ENCODE measurements at regions not wholly inside any gene's neighbourhood (a gene's known extent, or its start where the extent isn't known, plus 50 kb on each side); places are given as distances from the start of the nearest gene placed in this dataset.

GRCh38 chr3:95797081-95797480 is 1017.3 kb upstream of the EPHA6 start:
- Mint-ChIP-seq H3K4me1 (no peaks in the 10 kb centered on the region), H3K4me3 (no peak overlapping the region), H3K27ac (no peak overlapping the region), H3K9me3 (peaks cover under 1% of the 10 kb centered on the region; the same call in 1 of the 2 replicates), H3K36me3 (no peaks in the 10 kb centered on the region), H3K27me3 (ENCODE audit: low read depth) (no peaks in the 10 kb centered on the region)
- no peak for ATAC-seq
- ChIA-PET POLR2A (no interaction called here), CTCF (no interaction called here)
- TF ChIP-seq ELF4 (CRISPR knock-in tag; IDR thresholded peaks at IDR 0.05; ENCODE audit: low read depth) (no peak), RORB (CRISPR knock-in tag; IDR thresholded peaks at IDR 0.05) (no peak), KAT7 (CRISPR knock-in tag; IDR thresholded peaks at IDR 0.05; ENCODE audit: borderline replicate concordance) (no peak), ZNF396 (CRISPR knock-in tag; IDR thresholded peaks at IDR 0.05; ENCODE audit: borderline replicate concordance) (no peak)
- DNase-seq (ENCODE audit: low spot score), result no peak

- ChIA-PET CTCF (no interaction called here), POLR2A (no interaction called here)
- TF ChIP-seq, protein P1, sequence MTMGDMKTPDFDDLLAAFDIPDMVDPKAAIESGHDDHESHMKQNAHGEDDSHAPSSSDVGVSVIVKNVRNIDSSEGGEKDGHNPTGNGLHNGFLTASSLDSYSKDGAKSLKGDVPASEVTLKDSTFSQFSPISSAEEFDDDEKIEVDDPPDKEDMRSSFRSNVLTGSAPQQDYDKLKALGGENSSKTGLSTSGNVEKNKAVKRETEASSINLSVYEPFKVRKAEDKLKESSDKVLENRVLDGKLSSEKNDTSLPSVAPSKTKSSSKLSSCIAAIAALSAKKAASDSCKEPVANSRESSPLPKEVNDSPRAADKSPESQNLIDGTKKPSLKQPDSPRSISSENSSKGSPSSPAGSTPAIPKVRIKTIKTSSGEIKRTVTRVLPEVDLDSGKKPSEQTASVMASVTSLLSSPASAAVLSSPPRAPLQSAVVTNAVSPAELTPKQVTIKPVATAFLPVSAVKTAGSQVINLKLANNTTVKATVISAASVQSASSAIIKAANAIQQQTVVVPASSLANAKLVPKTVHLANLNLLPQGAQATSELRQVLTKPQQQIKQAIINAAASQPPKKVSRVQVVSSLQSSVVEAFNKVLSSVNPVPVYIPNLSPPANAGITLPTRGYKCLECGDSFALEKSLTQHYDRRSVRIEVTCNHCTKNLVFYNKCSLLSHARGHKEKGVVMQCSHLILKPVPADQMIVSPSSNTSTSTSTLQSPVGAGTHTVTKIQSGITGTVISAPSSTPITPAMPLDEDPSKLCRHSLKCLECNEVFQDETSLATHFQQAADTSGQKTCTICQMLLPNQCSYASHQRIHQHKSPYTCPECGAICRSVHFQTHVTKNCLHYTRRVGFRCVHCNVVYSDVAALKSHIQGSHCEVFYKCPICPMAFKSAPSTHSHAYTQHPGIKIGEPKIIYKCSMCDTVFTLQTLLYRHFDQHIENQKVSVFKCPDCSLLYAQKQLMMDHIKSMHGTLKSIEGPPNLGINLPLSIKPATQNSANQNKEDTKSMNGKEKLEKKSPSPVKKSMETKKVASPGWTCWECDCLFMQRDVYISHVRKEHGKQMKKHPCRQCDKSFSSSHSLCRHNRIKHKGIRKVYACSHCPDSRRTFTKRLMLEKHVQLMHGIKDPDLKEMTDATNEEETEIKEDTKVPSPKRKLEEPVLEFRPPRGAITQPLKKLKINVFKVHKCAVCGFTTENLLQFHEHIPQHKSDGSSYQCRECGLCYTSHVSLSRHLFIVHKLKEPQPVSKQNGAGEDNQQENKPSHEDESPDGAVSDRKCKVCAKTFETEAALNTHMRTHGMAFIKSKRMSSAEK (CRISPR knock-in tag; IDR thresholded peaks at IDR 0.05; ENCODE audit: borderline replicate concordance), result no peak
- TF ChIP-seq TEAD4 (CRISPR knock-in tag; IDR thresholded peaks at IDR 0.05) (no peak), CREB1 (CRISPR knock-in tag; IDR thresholded peaks at IDR 0.05) (no peak), KAT7 (CRISPR knock-in tag; IDR thresholded peaks at IDR 0.05; ENCODE audit: borderline replicate concordance) (no peak), ESRRA (CRISPR knock-in tag; IDR thresholded peaks at IDR 0.05; ENCODE audit: borderline replicate concordance) (no peak), GABPB1 (CRISPR knock-in tag; IDR thresholded peaks at IDR 0.05) (no peak), ZNF671 (CRISPR knock-in tag; IDR thresholded peaks at IDR 0.05) (no peak), CTCF (IDR thresholded peaks at IDR 0.05) (no peak), AFF4 (CRISPR knock-in tag; IDR thresholded peaks at IDR 0.05; ENCODE audit: borderline replicate concordance) (no peak)
- no peaks in the 10 kb centered on the region for H3K4me1 Mint-ChIP-seq
- H3K4me3 Mint-ChIP-seq, result no peak overlapping the region
- H3K27ac Mint-ChIP-seq, result no peak overlapping the region
- H3K36me3 Mint-ChIP-seq, result no peaks in the 10 kb centered on the region
- H3K27me3 Mint-ChIP-seq (ENCODE audit: low read depth), result no peaks in the 10 kb centered on the region
- peaks cover 3% of the 10 kb centered on the region; the same call in 1 of the 2 replicates for H3K9me3 Mint-ChIP-seq
- DNase-seq (ENCODE audit: low spot score), result no peak
- ATAC-seq, result no peak
These were observed 1015.8 kb upstream of the EPHA6 start for GRCh38 chr3:95798628-95799027.

DNA sequence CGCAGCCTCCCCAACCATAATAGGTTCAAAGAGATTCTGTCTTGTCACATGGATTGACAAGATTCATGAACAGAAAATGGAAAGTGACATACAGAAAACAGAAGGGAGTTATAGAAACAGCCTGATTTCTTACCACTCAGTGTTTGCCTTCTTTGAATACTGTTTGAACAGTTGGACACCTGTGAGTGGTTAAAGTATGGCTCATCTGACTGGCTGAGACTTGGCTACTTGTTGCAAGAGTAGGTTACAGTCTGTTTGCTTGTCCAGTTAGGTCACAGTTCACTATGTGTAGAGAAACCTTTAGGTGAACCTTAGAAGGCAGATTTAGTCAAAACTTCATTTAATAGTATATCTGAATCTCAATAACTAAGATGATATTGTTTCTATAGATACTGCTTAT is 1003.9 kb upstream of the EPHA6 start:
- H3K36me3 Mint-ChIP-seq, result no peaks in the 10 kb centered on the region
- DNase-seq (ENCODE audit: low spot score), result no peak
- H3K9me3 Mint-ChIP-seq, result no peaks in the 10 kb centered on the region
- no peak overlapping the region for H3K27ac Mint-ChIP-seq
- H3K4me3 Mint-ChIP-seq, result no peak overlapping the region
- no peak for ATAC-seq
- no peaks in the 10 kb centered on the region for H3K27me3 Mint-ChIP-seq (ENCODE audit: low read depth)
- no peak for TF ChIP-seq RELA (CRISPR knock-in tag; IDR thresholded peaks at IDR 0.05; ENCODE audit: borderline replicate concordance)
- no peak for TF ChIP-seq ZNF396 (CRISPR knock-in tag; IDR thresholded peaks at IDR 0.05; ENCODE audit: borderline replicate concordance)
- no peak for TF ChIP-seq SMAD4 (CRISPR knock-in tag; IDR thresholded peaks at IDR 0.05)
- TF ChIP-seq ZNF423 (CRISPR knock-in tag; IDR thresholded peaks at IDR 0.05), result no peak
- TF ChIP-seq, protein P2, sequence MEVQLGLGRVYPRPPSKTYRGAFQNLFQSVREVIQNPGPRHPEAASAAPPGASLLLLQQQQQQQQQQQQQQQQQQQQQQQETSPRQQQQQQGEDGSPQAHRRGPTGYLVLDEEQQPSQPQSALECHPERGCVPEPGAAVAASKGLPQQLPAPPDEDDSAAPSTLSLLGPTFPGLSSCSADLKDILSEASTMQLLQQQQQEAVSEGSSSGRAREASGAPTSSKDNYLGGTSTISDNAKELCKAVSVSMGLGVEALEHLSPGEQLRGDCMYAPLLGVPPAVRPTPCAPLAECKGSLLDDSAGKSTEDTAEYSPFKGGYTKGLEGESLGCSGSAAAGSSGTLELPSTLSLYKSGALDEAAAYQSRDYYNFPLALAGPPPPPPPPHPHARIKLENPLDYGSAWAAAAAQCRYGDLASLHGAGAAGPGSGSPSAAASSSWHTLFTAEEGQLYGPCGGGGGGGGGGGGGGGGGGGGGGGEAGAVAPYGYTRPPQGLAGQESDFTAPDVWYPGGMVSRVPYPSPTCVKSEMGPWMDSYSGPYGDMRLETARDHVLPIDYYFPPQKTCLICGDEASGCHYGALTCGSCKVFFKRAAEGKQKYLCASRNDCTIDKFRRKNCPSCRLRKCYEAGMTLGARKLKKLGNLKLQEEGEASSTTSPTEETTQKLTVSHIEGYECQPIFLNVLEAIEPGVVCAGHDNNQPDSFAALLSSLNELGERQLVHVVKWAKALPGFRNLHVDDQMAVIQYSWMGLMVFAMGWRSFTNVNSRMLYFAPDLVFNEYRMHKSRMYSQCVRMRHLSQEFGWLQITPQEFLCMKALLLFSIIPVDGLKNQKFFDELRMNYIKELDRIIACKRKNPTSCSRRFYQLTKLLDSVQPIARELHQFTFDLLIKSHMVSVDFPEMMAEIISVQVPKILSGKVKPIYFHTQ (CRISPR knock-in tag; IDR thresholded peaks at IDR 0.05), result no peak
- TF ChIP-seq, protein P3, sequence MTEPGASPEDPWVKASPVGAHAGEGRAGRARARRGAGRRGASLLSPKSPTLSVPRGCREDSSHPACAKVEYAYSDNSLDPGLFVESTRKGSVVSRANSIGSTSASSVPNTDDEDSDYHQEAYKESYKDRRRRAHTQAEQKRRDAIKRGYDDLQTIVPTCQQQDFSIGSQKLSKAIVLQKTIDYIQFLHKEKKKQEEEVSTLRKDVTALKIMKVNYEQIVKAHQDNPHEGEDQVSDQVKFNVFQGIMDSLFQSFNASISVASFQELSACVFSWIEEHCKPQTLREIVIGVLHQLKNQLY (CRISPR knock-in tag; IDR thresholded peaks at IDR 0.05), result no peak
- no peak for TF ChIP-seq TP53 (CRISPR knock-in tag; IDR thresholded peaks at IDR 0.05)
- TF ChIP-seq IRF2 (CRISPR knock-in tag; IDR thresholded peaks at IDR 0.05; ENCODE audit: borderline replicate concordance, low read depth), result no peak
- CTCF ChIA-PET, result no interaction called here
- POLR2A ChIA-PET, result no interaction called here
- H3K4me1 Mint-ChIP-seq, result peaks cover 6% of the 10 kb centered on the region

Data from WTC11 (cell line).